ENCODE measurements at regions not wholly inside any gene's neighbourhood (a gene's known extent, or its start where the extent isn't known, plus 50 kb on each side); places are given as distances from the start of the nearest gene placed in this dataset.

DNA sequence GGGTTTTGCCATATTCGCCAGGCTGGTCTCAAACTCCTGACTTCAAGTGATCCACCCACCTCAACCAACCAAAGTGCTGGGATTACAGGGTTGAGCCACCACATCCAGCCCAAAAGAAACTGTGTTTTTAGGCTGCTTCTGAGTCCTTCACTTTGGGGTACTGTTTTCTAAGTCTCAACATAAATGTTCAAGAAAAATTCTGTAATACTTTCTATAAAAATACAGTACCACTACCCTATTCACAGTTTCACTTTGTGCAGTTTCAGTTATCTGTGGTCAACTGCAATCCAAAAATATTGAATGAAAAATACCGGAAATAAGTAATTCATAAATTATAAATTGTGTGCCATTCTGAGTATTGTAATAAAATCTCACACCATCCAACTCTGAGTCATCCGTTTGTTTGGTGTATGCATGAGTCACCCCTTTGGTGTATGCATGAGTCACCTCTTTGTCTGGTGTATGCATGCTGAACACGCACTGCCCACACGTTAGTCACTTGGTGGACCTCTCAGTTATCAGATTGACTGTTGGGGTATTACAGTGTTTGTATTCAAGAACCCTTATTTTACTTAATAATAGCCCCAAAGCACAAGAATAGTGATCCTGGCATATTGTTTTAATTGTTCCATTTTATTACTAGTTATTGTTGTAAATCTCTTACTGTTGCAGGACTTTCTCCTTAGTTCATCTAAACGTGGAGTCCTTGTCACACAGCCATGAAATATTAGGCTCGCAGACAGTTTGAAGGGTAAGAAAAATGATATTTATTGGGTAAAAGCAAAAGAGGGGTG, 190.2 kb downstream of the FSCB start:
- TF ChIP-seq, protein P1, sequence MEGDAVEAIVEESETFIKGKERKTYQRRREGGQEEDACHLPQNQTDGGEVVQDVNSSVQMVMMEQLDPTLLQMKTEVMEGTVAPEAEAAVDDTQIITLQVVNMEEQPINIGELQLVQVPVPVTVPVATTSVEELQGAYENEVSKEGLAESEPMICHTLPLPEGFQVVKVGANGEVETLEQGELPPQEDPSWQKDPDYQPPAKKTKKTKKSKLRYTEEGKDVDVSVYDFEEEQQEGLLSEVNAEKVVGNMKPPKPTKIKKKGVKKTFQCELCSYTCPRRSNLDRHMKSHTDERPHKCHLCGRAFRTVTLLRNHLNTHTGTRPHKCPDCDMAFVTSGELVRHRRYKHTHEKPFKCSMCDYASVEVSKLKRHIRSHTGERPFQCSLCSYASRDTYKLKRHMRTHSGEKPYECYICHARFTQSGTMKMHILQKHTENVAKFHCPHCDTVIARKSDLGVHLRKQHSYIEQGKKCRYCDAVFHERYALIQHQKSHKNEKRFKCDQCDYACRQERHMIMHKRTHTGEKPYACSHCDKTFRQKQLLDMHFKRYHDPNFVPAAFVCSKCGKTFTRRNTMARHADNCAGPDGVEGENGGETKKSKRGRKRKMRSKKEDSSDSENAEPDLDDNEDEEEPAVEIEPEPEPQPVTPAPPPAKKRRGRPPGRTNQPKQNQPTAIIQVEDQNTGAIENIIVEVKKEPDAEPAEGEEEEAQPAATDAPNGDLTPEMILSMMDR (IDR thresholded peaks at IDR 0.05 in 4 of 5, conservative IDR thresholded peaks at IDR 0.05 in 1 of 5): no peak
- TF ChIP-seq POLR2A (IDR thresholded peaks at IDR 0.05): no peak

All from gastrocnemius medialis (tissue), 4 donors.